ENCODE measurements at regions not wholly inside any gene's neighbourhood (a gene's known extent, or its start where the extent isn't known, plus 50 kb on each side); places are given as distances from the start of the nearest gene placed in this dataset.

DNA sequence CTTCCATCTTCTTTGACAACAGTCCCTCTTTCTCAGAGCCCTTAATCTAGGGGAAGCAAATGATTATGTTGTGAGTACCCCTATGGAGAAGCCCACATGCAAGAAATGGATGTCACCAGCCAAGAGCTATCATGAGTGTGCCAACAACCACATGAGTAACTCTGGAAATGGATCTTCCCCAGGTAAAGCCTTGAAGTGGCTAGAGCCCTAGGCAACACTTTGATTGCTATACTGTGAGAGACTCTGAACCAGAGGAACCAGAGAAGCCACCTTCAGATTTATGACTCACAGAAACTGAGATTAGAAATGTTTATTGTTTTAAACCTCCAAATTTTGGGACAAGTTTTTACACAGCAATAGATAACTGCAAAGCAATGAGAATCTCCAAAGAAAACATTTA lies 60.9 kb upstream of the COL1A2 start:
- Histone ChIP-seq H3K9me3 (ENCODE audit: control insufficient read depth, low read length) (no peaks in the 10 kb centered on the region), H3K4me3 (ENCODE audit: low read length) (no peak overlapping the region)

DNA sequence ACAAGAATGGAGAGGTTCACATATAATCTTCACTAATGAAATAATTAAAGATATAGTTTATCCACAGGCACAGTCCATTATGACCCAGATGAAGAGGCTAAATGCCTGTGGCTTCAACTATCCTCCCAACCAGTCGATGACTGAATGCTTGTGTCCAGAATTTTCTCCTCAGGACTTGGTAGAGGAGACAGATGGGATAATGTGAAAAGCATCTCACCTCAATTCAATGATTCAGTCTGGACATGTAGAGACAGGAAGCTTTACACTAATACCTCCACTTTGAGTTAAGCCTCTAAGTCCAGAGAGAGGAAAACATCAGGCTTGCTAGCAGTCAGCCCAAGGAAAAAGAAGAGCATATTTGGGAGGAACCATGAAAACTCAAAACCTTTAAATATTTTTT lies 59.1 kb upstream of the COL1A2 start:
- H3K4me3 ChIP-seq (ENCODE audit: low read length), result no peak overlapping the region
- H3K4me1 ChIP-seq (ENCODE audit: control insufficient read depth, insufficient read depth, low read length), result no peaks in the 10 kb centered on the region
- no peaks in the 10 kb centered on the region for H3K9me3 ChIP-seq (ENCODE audit: control insufficient read depth, low read length)

More for the DNA sequence above, 60.9 kb upstream of the COL1A2 start:
- Histone ChIP-seq H3K27me3 (ENCODE audit: control insufficient read depth, insufficient read depth, low read length) (no peaks in the 10 kb centered on the region), H3K36me3 (ENCODE audit: control insufficient read depth, insufficient read depth, low read length) (no peaks in the 10 kb centered on the region), H3K4me1 (ENCODE audit: control insufficient read depth, insufficient read depth, low read length) (no peaks in the 10 kb centered on the region), H3K9ac (ENCODE audit: low read length) (no peak overlapping the region)

GRCh38 chr7:94336009-94336408 lies 58.7 kb upstream of the COL1A2 start:
- no peaks in the 10 kb centered on the region for H3K4me1 ChIP-seq (ENCODE audit: control insufficient read depth, insufficient read depth, low read length)
- no peak overlapping the region for H3K4me3 ChIP-seq (ENCODE audit: low read length)
- H3K9ac ChIP-seq (ENCODE audit: low read length), result no peak overlapping the region
- H3K36me3 ChIP-seq (ENCODE audit: control insufficient read depth, insufficient read depth, low read length), result no peaks in the 10 kb centered on the region
- H3K27me3 ChIP-seq (ENCODE audit: control insufficient read depth, insufficient read depth, low read length), result no peaks in the 10 kb centered on the region
- H3K9me3 ChIP-seq (ENCODE audit: control insufficient read depth, low read length), result no peaks in the 10 kb centered on the region

More for the DNA sequence above, 59.1 kb upstream of the COL1A2 start:
- Histone ChIP-seq H3K9ac (ENCODE audit: low read length) (no peak overlapping the region), H3K27me3 (ENCODE audit: control insufficient read depth, insufficient read depth, low read length) (no peaks in the 10 kb centered on the region), H3K36me3 (ENCODE audit: control insufficient read depth, insufficient read depth, low read length) (no peaks in the 10 kb centered on the region)

DNA sequence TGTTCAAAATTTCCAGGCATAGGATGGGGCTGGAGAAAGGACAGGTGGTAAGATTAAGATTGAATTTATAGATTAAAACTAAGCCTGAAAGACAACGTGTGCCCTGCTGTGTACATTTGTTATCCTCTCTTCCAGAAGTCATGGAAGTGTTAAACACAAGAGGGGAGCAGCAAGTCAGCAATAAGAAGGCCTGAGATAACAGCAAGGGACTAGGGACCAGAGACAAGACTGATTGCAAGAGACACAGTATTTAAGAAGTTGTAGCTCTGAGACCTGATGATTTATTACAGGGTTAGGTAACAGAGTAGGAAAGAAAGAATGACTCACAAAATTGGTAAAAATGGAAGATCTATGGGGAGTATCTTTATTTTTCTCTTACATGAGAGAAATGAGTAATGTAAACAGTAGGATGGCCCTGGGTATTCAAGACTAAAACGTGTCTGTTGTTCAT lies 55.7 kb upstream of the COL1A2 start:
- Histone ChIP-seq H3K9me3 (ENCODE audit: control insufficient read depth, low read length) (no peaks in the 10 kb centered on the region), H3K27me3 (ENCODE audit: control insufficient read depth, insufficient read depth, low read length) (no peaks in the 10 kb centered on the region), H3K4me3 (ENCODE audit: low read length) (no peak overlapping the region), H3K36me3 (ENCODE audit: control insufficient read depth, insufficient read depth, low read length) (no peaks in the 10 kb centered on the region), H3K9ac (ENCODE audit: low read length) (no peak overlapping the region), H3K4me1 (ENCODE audit: control insufficient read depth, insufficient read depth, low read length) (no peaks in the 10 kb centered on the region)

DNA sequence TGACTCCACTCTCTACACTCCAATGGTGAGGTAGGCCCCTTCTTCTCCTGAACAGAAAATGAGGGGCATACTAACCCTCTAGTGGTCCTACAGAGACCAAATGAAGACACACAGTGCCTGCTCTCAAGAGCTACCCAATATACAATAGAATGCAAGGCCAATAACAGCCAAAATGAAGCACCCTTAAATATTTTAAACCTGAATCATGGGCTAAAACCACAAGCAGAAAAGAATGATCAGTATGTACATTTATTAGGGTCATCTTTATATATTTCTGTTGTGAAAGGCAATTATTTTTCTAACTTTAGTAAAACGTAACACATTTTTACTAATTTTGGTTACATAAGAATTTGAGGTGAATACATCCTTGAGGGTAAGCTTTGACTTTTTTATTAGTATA lies 49.9 kb upstream of the COL1A2 start:
- no peak overlapping the region for H3K9ac ChIP-seq (ENCODE audit: low read length)
- no peaks in the 10 kb centered on the region for H3K4me1 ChIP-seq (ENCODE audit: control insufficient read depth, insufficient read depth, low read length)
- H3K36me3 ChIP-seq (ENCODE audit: control insufficient read depth, insufficient read depth, low read length), result no peaks in the 10 kb centered on the region
- H3K27me3 ChIP-seq (ENCODE audit: control insufficient read depth, insufficient read depth, low read length), result no peaks in the 10 kb centered on the region
- H3K9me3 ChIP-seq (ENCODE audit: control insufficient read depth, low read length), result no peaks in the 10 kb centered on the region
- no peak overlapping the region for H3K4me3 ChIP-seq (ENCODE audit: low read length)

Data from mucosa of stomach (tissue), 1 donor.